NT2/D1 (cell line): ENCODE measurements at regions not wholly inside any gene's neighbourhood (a gene's known extent, or its start where the extent isn't known, plus 50 kb on each side); places are given as distances from the start of the nearest gene placed in this dataset.
A peak's percentile ranks its signal among the peaks of the same experiment; 100 is the strongest.

Experiments used
- DNase-seq: peaks from one replicate; pipeline ENCODE4 v3.0.0-alpha.2; 2011; ENCODE audit warnings: low read depth, low spot score
- H3K27me3 ChIP-seq: 2 replicates; pipeline ENCODE4 v1.6.0; 2011; ENCODE audit warnings: mild to moderate bottlenecking; ENCODE audit not compliant: insufficient read length, insufficient read depth
- H3K36me3 ChIP-seq: 2 replicates; pipeline ENCODE4 v1.6.1; 2011; ENCODE audit warnings: mild to moderate bottlenecking, low read length, mixed read lengths; ENCODE audit not compliant: insufficient read depth, insufficient read length
- H3K4me1 ChIP-seq: 2 replicates; pipeline ENCODE4 v1.5.1; 2011; ENCODE audit not compliant: insufficient read depth, insufficient read length
- H3K4me3 ChIP-seq: 2 replicates; pipeline ENCODE4 v1.5.1; 2011; ENCODE audit warnings: low read depth; ENCODE audit not compliant: insufficient read length
- H3K9ac ChIP-seq: 2 replicates; pipeline ENCODE4 v1.6.0; 2011; ENCODE audit warnings: low read depth; ENCODE audit not compliant: insufficient read length
- H3K9me3 ChIP-seq: 2 replicates; pipeline ENCODE4 v1.5.1; 2011; ENCODE audit warnings: mild to moderate bottlenecking, low read length; ENCODE audit not compliant: insufficient read depth
- SUZ12 ChIP-seq: IDR thresholded peaks from 2 replicates; pipeline ENCODE4 v1.6.1; 2011; ENCODE audit not compliant: insufficient read length, insufficient read depth; ENCODE audit errors: extremely low read depth
- YY1 ChIP-seq: IDR thresholded peaks from 2 replicates; pipeline ENCODE4 v1.6.1; 2011; ENCODE audit not compliant: insufficient read length, insufficient read depth
- ZNF274 ChIP-seq: IDR thresholded peaks from 2 replicates; pipeline ENCODE4 v1.6.1; 2011; ENCODE audit warnings: mild to moderate bottlenecking, low read depth, low read length

DNA sequence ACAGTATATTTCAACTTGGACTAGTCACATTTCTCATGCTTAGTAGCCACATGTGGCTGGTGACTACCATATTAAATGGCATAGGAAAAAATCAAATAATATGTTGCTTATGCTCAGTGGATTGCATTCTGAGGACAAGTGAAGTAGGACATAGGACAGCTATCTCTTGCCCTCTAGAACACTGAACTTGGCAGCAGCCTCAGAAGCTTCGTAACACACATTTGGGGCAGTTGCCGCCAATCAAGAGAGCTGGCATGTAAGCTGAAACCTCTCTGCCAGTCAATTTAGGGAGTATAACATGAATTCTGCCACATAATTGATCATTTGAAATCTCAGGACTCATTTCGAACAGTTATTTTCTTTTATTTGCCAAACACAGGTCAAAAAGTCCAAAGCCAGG, 505.5 kb downstream of the MAT2B start:
- Histone ChIP-seq H3K9ac (no peak overlapping the region), H3K4me1 (no peaks in the 10 kb centered on the region), H3K27me3 (no peaks in the 10 kb centered on the region), H3K4me3 (no peak overlapping the region), H3K9me3 (no peaks in the 10 kb centered on the region), H3K36me3 (no peaks in the 10 kb centered on the region)
- no peak for DNase-seq
- TF ChIP-seq YY1 = no peak
- no peak for TF ChIP-seq ZNF274
- no peak for TF ChIP-seq SUZ12

DNA sequence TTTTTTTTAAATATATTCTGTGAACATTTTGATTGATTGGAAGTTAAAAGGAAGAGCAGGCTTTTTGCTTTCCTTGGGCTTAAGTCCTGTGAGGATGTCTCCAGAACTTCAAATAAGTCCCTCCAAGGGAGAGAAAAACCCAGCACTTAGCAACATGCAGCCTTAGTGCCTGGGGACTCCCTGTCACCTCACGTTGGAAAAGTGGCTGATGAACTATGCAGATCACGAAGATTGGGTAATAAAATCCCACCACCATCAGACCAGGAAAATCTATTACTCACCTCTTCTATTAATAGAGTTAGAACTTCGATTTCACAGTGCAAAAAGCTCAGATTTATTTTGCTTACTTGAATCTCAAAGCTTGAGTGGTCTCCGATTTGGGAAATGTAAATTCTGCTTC, 507.0 kb downstream of the MAT2B start:
- Histone ChIP-seq H3K4me3 (no peak overlapping the region), H3K9me3 (no peaks in the 10 kb centered on the region), H3K36me3 (no peaks in the 10 kb centered on the region), H3K9ac (no peak overlapping the region), H3K4me1 (no peaks in the 10 kb centered on the region), H3K27me3 (no peaks in the 10 kb centered on the region)
- DNase-seq = no peak
- TF ChIP-seq ZNF274 (no peak), YY1 (no peak), SUZ12 (no peak)

GRCh38 chr5:164013077-164013670, 507.8 kb downstream of the MAT2B start:
- Histone ChIP-seq H3K27me3 (no peaks in the 10 kb centered on the region), H3K9me3 (no peaks in the 10 kb centered on the region), H3K4me3 (no peak overlapping the region), H3K4me1 (no peaks in the 10 kb centered on the region), H3K9ac (no peak overlapping the region), H3K36me3 (no peaks in the 10 kb centered on the region)
- TF ChIP-seq SUZ12 = no peak
- TF ChIP-seq YY1 = no peak
- no peak for TF ChIP-seq ZNF274
- DNase-seq = peak; percentile 52

DNA sequence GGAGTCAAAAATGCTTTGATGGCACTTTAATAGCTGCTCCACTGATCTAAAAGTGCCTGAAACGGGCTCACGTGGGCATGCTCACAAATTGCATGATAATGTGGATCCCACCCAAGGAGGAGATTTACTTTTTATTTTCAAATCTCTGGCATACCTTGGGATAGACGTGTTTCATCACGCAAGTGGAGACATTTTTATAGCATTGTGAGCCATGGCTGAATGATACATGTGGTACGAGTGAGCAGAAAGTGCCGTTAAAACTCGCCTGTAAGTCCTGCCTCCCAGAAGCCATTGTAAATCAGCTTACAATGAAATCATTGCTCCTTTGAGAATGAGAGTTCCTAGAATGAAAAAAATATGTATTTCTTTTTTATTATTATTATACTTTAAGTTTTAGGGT, 514.7 kb downstream of the MAT2B start:
- no peaks in the 10 kb centered on the region for H3K4me1 ChIP-seq
- no peaks in the 10 kb centered on the region for H3K36me3 ChIP-seq
- H3K4me3 ChIP-seq = no peak overlapping the region
- TF ChIP-seq SUZ12 (no peak), YY1 (no peak), ZNF274 (no peak)
- no peaks in the 10 kb centered on the region for H3K9me3 ChIP-seq
- DNase-seq = no peak
- no peak overlapping the region for H3K9ac ChIP-seq
- H3K27me3 ChIP-seq = no peaks in the 10 kb centered on the region

DNA sequence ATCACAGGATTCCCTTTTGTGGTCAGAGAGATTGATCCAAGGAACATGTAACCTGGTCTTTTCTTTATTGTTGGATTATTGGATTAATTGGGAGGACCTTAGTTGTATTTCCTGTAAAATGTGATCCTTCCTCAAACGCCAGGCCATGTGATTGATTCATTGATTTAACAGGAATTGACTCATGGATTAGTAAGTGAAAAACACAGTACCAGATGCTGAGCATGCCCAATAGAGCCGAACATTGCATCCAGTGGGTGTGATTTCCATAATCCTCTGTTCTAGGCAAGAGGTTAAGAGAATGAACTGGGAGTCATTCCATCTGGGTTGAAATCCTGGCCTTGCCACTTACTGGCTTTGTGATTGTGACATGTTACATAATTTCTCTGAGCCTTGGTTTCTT, 522.3 kb downstream of the MAT2B start:
- H3K4me1 ChIP-seq = no peaks in the 10 kb centered on the region

DNA sequence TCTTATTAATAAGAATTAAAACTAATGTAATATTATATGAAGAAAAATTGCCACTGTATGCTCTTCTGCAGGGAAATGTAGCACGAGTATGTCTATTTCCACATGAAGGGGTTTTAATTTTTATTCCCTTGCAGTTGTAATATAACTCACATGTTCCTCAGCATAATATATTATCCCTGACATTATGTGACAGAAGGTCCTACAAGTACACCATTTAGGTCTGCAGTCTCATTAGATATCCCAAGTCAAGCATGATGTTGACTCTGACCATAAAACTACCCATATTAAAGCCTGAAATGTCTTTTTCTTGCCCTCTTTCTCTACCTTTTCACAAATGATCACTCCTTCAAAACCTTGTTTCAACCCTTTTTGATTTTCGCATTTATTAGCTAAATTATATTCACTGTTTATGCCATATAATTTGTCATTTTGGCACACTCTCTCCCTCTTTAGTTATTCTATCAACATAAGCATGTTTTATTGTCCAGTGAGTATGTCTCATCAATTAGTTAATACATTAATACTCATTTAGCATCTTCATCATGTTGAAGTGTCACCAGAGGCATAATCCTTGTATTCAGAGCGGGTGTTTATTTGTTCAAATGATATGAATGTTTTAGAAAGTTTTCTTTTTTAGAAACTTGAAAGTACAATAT, 532.8 kb downstream of the MAT2B start:
- no peaks in the 10 kb centered on the region for H3K4me1 ChIP-seq
- H3K36me3 ChIP-seq = no peaks in the 10 kb centered on the region
- no peak overlapping the region for H3K4me3 ChIP-seq
- H3K9ac ChIP-seq = no peak overlapping the region
- no peak for DNase-seq
- H3K27me3 ChIP-seq = no peaks in the 10 kb centered on the region
- H3K9me3 ChIP-seq = no peaks in the 10 kb centered on the region
- TF ChIP-seq SUZ12 = no peak

More for the DNA sequence above, 522.3 kb downstream of the MAT2B start:
- Histone ChIP-seq H3K9me3 (no peaks in the 10 kb centered on the region), H3K27me3 (no peaks in the 10 kb centered on the region), H3K4me3 (no peak overlapping the region), H3K9ac (no peak overlapping the region), H3K36me3 (no peaks in the 10 kb centered on the region)
- TF ChIP-seq SUZ12 = no peak
- no peak for DNase-seq

DNA sequence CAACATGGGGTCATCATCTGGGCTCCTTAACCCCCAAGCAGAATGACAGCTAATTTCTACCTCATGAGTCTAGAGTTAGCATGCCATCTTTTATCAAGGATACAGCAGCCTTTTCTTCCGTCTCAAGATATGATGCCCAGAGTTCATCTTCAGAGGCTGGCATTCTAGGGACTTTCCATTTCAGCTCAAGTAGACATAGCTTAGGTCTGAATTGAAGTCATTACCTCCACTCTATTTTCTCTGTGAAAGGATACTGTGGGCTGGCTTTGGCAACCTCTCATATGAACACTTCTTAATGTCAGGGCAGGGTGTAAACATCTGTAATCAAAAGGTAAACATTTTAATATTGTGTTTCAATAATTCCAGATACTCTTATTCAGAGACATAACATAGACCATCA, 535.7 kb downstream of the MAT2B start:
- no peak overlapping the region for H3K4me3 ChIP-seq
- DNase-seq = no peak
- no peaks in the 10 kb centered on the region for H3K27me3 ChIP-seq
- H3K9ac ChIP-seq = no peak overlapping the region
- TF ChIP-seq ZNF274 (no peak), YY1 (no peak), SUZ12 (no peak)
- no peaks in the 10 kb centered on the region for H3K9me3 ChIP-seq
- no peaks in the 10 kb centered on the region for H3K4me1 ChIP-seq
- no peaks in the 10 kb centered on the region for H3K36me3 ChIP-seq
